ENCODE measurements at regions not wholly inside any gene's neighbourhood (a gene's known extent, or its start where the extent isn't known, plus 50 kb on each side); places are given as distances from the start of the nearest gene placed in this dataset.
"Not testable (repeated sequence)": the region's sequence is repeated elsewhere in the genome, so short reads cannot be mapped to it uniquely, and the experiment has no call there.

DNA sequence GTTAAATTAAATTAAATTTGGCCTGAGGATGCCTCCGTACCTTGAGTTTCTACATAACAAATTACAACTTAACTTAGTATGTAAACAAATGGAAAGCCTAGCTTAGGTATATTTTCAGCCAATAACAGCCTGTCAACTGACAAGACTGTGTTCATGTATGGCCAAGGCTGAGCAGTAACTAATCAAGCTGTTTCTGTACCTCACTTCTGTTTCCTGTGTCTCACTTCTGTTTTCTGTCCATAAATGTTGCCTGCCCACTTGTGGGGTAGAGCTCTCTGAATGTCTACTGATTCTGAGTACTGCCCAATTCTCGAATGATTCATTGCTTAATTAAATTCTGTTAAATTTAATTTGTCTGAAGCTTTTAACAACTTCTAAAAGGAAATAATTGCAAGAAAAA is 445.2 kb downstream of the PCDH11X start:
- 77% methylated on average over 2 of the region's 2 CpGs for WGBS
- ATAC-seq (no peak), DNase-seq (no peak)
- Histone ChIP-seq H3K27me3 (ENCODE audit: control insufficient read depth, insufficient read depth) (no peaks in the 10 kb centered on the region), H3K27ac (ENCODE audit: low read length) (no peak overlapping the region), H3K4me3 (ENCODE audit: low read length) (no peak overlapping the region), H3K4me1 (ENCODE audit: control insufficient read depth, insufficient read depth, low read length) (no peaks in the 10 kb centered on the region), H3K9me3 (ENCODE audit: control insufficient read depth, low read length) (no peaks in the 10 kb centered on the region)
- intact Hi-C loops (cut with DNase I): no loop called here

DNA sequence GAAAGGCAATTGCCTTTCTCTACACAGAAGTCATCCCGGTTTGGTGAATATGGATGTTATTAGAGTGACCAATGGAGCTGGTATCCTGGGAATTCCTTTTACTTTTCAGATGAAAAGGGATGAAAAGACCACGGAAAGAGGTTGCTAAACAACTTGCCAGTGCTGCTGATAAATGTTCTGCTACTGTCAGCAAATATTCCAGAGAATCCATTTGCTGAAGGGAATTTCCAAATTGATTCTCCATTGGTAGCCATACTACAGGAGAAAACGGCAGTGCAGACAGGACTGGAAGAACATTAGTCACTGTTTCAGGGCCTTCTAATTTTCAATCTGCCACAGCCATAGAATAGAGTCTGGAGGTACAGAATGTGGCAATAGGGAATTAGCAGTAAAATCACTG is 451.5 kb downstream of the PCDH11X start:
- H3K4me3 ChIP-seq (ENCODE audit: low read length): no peak overlapping the region
- WGBS: 60% methylated on average over 3 of the region's 3 CpGs
- no peaks in the 10 kb centered on the region for H3K4me1 ChIP-seq (ENCODE audit: control insufficient read depth, insufficient read depth, low read length)
- intact Hi-C loops (cut with DNase I): no loop called here
- ATAC-seq (no peak), DNase-seq (no peak)
- no peaks in the 10 kb centered on the region for H3K9me3 ChIP-seq (ENCODE audit: control insufficient read depth, low read length)
- H3K27me3 ChIP-seq (ENCODE audit: control insufficient read depth, insufficient read depth): no peaks in the 10 kb centered on the region
- no peak overlapping the region for H3K27ac ChIP-seq (ENCODE audit: low read length)

DNA sequence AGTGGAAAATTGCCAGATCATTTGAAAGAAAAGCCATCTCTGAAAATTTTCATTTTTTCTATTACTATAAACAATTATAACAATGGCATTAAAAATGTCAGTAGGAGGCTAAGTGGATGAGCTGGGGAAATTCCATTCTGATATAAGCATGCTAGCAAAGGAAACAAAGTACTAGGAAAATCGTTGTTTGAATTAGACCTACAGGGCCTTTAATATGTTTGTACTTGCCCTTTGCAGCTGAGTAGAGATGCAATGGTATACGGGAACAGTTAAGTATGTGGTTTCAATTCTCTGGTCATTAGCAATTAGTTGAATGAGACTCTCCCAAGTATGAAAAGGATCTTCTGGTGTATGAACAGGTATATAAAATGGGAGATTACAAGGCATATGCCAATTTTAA is 452.2 kb downstream of the PCDH11X start:
- ATAC-seq (no peak), DNase-seq (no peak)
- H3K9me3 ChIP-seq (ENCODE audit: control insufficient read depth, low read length): no peaks in the 10 kb centered on the region
- 63% methylated on average over 2 of the region's 2 CpGs for WGBS
- no peak overlapping the region for H3K4me3 ChIP-seq (ENCODE audit: low read length)
- no peaks in the 10 kb centered on the region for H3K27me3 ChIP-seq (ENCODE audit: control insufficient read depth, insufficient read depth)
- intact Hi-C loops (cut with DNase I): no loop called here
- no peak overlapping the region for H3K27ac ChIP-seq (ENCODE audit: low read length)
- H3K4me1 ChIP-seq (ENCODE audit: control insufficient read depth, insufficient read depth, low read length): no peaks in the 10 kb centered on the region

DNA sequence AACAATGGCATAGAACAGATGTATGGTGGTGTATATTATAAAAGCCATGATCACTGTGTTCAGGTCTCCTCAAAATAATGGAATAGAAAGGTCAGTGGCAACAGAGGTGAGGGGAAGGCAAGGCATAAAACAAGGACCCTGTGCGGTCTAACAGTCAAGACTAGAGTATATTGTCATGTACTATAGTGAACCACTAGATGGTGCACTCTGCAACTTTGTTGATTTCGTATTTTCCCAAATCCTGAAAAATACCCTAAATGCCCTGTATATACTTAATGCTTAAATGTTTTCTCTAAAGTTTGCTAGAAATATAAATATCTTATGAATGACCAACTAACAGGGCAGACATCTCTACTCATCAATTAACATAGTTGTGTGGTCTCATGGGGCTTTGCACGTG is 453.0 kb downstream of the PCDH11X start:
- no peak overlapping the region for H3K4me3 ChIP-seq (ENCODE audit: low read length)
- intact Hi-C loops (cut with DNase I): no loop called here
- ATAC-seq (no peak), DNase-seq (no peak)
- H3K27me3 ChIP-seq (ENCODE audit: control insufficient read depth, insufficient read depth): no peaks in the 10 kb centered on the region
- H3K4me1 ChIP-seq (ENCODE audit: control insufficient read depth, insufficient read depth, low read length): no peaks in the 10 kb centered on the region
- 73% methylated on average over 3 of the region's 3 CpGs for WGBS
- no peaks in the 10 kb centered on the region for H3K9me3 ChIP-seq (ENCODE audit: control insufficient read depth, low read length)
- no peak overlapping the region for H3K27ac ChIP-seq (ENCODE audit: low read length)

DNA sequence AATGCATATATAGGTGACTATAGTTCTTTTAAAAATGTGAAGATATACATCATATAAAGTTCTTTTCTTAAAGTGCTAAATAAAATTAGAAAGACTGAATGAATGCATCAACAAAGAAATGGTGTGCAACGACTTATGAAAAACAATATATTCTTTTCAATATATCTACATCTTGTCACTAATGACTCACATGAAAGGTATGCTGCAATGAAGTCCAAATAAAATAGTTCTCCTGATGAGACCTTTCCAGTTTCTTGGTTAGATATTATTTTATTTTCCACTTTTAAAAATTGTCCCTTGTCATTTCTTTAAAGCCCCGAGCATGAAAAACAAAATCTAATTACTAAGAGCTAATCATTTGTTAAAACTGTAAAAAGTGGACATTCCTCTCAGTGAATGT is 462.1 kb downstream of the PCDH11X start:
- Histone ChIP-seq H3K27me3 (ENCODE audit: control insufficient read depth, insufficient read depth) (no peaks in the 10 kb centered on the region), H3K4me1 (ENCODE audit: control insufficient read depth, insufficient read depth, low read length) (no peaks in the 10 kb centered on the region), H3K4me3 (ENCODE audit: low read length) (no peak overlapping the region), H3K27ac (ENCODE audit: low read length) (no peak overlapping the region), H3K9me3 (ENCODE audit: control insufficient read depth, low read length) (no peaks in the 10 kb centered on the region)
- no peak for DNase-seq
- 36% methylated on average over 2 of the region's 2 CpGs for WGBS
- intact Hi-C loops (cut with DNase I): no loop called here
- no peak for ATAC-seq

DNA sequence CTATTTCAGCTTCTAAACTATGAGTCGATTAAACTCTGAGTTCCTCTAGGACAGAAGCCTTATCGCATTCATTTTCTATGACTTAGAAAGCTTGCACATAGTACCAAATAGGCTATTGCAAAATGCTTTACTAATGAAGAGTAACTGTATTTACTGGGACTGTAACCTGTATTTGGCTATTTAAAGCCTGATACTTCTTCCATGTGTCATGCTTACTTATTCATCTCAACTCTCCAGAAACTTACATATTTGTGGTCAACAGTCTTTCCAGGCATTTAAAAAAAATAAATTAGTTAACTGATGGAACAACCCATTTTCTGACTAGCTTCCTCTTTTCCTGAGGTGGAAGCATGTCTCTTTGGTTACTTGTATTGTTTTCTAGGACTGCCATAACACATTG is 467.9 kb downstream of the PCDH11X start:
- intact Hi-C loops (cut with DNase I): no loop called here
- DNase-seq: no peak
- WGBS: 79% methylated on average over 2 of the region's 2 CpGs
- Histone ChIP-seq H3K9me3 (ENCODE audit: control insufficient read depth, low read length) (no peaks in the 10 kb centered on the region), H3K4me3 (ENCODE audit: low read length) (no peak overlapping the region), H3K4me1 (ENCODE audit: control insufficient read depth, insufficient read depth, low read length) (no peaks in the 10 kb centered on the region), H3K27me3 (ENCODE audit: control insufficient read depth, insufficient read depth) (no peaks in the 10 kb centered on the region), H3K27ac (ENCODE audit: low read length) (no peak overlapping the region)
- ATAC-seq: no peak

DNA sequence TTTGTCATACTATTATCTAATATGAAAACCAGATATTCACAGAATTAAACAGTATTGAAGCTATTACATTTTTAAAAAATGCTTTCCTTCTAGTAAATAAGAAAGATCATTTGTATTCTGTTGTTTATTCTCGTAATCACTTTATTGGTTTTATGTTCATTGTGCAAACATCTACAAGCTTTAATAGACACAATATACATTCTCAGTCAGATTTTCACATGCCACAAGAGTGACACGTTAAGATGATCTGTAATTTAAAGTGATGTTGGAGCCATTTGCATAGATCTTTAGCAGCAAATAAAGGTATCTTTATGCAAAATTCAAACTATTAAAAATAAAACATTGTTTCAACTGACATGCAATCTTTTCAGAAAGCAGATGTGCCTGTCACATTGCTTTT is 469.9 kb downstream of the PCDH11X start:
- Histone ChIP-seq H3K4me1 (ENCODE audit: control insufficient read depth, insufficient read depth, low read length) (no peaks in the 10 kb centered on the region), H3K27ac (ENCODE audit: low read length) (no peak overlapping the region), H3K4me3 (ENCODE audit: low read length) (no peak overlapping the region), H3K9me3 (ENCODE audit: control insufficient read depth, low read length) (no peaks in the 10 kb centered on the region), H3K27me3 (ENCODE audit: control insufficient read depth, insufficient read depth) (no peaks in the 10 kb centered on the region)
- 76% methylated on average over 2 of the region's 2 CpGs for WGBS
- DNase-seq: no peak
- intact Hi-C loops (cut with DNase I): no loop called here
- no peak for ATAC-seq

DNA sequence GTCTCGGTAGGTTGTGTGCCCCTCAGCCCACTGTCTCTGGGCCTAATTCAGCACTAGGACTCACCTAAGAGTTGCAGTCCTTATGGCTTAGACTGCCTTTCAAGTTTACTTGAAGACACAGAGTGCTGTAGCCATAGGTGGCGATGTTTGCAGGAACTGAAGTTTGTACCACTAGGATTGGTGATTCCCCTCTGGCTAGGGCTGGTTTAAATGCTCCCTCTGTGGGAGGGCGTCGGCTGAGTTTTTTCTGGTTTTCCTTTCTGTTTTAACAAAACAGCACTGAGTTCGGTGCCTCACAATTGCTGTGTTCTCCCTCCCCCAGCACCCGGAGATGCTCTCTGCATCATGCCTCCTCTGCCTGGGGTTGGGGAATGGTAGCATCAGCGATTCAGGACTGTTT is 480.9 kb downstream of the PCDH11X start:
- H3K27ac ChIP-seq (ENCODE audit: low read length): no peak overlapping the region
- intact Hi-C loops (cut with DNase I): no loop called here
- no peak overlapping the region for H3K4me3 ChIP-seq (ENCODE audit: low read length)
- DNase-seq (no peak), ATAC-seq (no peak)
- no peaks in the 10 kb centered on the region for H3K4me1 ChIP-seq (ENCODE audit: control insufficient read depth, insufficient read depth, low read length)
- H3K27me3 ChIP-seq (ENCODE audit: control insufficient read depth, insufficient read depth): no peaks in the 10 kb centered on the region
- no peaks in the 10 kb centered on the region for H3K9me3 ChIP-seq (ENCODE audit: control insufficient read depth, low read length)
- 87% methylated on average over 7 of the region's 7 CpGs for WGBS

DNA sequence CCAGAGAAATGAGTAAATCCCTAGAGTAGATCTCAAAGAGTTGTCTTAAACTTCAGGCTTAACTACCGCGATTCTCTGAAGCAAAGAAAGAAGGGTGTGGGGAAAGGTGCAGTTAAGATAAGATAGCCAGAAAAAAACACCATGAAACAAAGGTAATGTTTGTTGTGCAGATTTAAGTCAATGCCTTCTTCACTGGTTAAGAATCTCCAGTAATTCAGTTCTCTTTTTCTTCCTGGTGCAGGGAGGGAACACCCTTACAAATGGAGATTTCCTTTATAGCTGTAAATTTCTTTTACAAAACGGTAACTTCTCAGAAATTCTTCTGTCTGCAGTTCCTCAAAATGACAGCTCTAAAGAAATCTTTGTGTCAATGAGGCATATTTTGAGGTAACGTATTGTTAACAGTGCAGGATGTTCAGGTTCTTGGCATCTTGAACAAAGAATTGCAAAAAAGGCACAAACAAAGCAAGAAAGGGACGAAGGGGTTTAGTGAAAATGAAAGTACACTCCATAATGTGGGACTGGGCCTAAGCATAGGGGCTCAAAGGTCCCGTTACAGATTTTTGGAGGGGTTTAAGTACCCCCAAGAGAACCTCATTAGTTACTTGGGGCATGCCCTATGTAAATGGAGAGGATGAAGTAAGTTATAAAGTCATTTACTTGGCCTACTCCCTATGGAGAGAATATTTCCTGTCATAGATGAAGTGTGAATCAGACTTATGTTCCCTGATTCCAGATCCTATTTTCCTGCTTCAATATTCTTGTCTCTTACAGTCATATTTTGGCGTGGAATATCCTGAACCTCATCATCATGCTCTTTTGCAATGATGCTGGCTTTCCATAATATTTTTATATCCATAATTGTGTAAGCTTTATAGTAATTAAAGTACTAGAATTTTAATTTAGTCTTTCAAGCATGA is 492.0 kb downstream of the PCDH11X start:
- no peaks in the 10 kb centered on the region for H3K9me3 ChIP-seq (ENCODE audit: control insufficient read depth, low read length)
- WGBS: 28% methylated on average over 7 of the region's 7 CpGs
- no peak overlapping the region for H3K27ac ChIP-seq (ENCODE audit: low read length)
- H3K4me1 ChIP-seq (ENCODE audit: control insufficient read depth, insufficient read depth, low read length): no peaks in the 10 kb centered on the region
- no peaks in the 10 kb centered on the region for H3K27me3 ChIP-seq (ENCODE audit: control insufficient read depth, insufficient read depth)
- no peak overlapping the region for H3K4me3 ChIP-seq (ENCODE audit: low read length)
- DNase-seq (no peak), ATAC-seq (no peak)
- intact Hi-C loops (cut with DNase I): no loop called here

DNA sequence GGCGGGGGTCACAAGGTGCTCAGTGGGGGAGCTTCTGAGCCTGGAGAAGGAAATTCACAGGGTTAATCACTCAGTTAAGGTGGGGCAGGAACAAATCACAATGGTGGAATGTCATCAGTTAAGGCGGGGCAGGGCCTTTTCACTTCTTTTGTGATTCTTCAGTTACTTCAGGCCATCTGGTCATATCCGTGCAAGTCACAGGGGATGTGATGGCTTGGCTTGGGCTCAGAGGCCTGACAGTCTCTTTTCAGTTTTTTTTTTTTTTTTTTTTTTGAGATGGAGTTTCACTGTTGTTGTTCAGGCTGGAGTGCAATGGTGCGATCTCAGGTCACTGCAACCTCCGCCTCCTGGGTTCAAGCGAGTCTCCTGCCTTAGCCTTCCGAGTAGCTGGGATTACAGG is 499.4 kb downstream of the PCDH11X start:
- 88% methylated on average over 7 of the region's 7 CpGs for WGBS
- H3K4me1 ChIP-seq (ENCODE audit: control insufficient read depth, insufficient read depth, low read length); H3K4me3 ChIP-seq (ENCODE audit: low read length); DNase-seq; ATAC-seq; H3K27me3 ChIP-seq (ENCODE audit: control insufficient read depth, insufficient read depth); H3K27ac ChIP-seq (ENCODE audit: low read length); intact Hi-C loops (cut with DNase I); H3K9me3 ChIP-seq (ENCODE audit: control insufficient read depth, low read length): not testable (repeated sequence)

DNA sequence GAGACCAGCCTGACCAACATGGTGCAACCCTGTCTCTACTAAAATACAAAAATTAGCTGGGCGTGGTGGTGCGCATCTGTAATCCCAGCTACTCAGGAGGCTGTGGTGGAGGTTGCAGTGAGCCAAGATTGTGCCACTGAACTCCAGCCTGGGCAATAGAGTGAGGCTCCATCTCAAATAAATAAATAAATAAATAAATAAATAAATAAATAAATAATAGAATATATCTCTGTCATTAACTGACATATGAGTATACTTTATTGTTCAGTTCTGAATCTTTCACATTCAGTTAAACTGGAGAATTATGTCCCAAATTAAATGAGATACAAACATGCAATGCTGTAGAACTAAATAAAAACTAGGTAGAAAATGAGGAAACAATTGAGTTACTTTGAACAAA is 501.2 kb downstream of the PCDH11X start:
- H3K9me3 ChIP-seq (ENCODE audit: control insufficient read depth, low read length); DNase-seq; ATAC-seq; intact Hi-C loops (cut with DNase I); H3K4me3 ChIP-seq (ENCODE audit: low read length); H3K27me3 ChIP-seq (ENCODE audit: control insufficient read depth, insufficient read depth); H3K4me1 ChIP-seq (ENCODE audit: control insufficient read depth, insufficient read depth, low read length); H3K27ac ChIP-seq (ENCODE audit: low read length): not testable (repeated sequence)
- WGBS: 88% methylated on average over 2 of the region's 2 CpGs

DNA sequence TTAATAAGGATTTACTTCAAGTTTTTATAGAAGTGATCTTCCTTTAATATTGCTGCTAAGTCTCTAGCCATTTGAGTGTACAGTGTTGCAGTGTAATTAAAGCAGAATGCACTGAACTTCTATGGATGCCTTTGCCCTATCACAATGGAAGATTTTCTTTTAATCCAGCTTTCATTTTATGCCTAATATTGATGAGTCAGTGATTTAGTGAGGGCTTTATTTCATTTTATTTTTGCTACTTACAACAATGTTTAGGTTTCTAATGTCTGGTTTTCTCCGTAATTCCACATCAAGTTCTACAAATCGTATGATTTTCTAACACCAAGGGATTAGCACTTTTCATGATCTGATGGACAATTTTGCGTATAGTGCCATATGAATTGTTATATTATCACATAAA is 504.1 kb downstream of the PCDH11X start:
- Histone ChIP-seq H3K4me1 (ENCODE audit: control insufficient read depth, insufficient read depth, low read length) (no peaks in the 10 kb centered on the region), H3K9me3 (ENCODE audit: control insufficient read depth, low read length) (no peaks in the 10 kb centered on the region), H3K27me3 (ENCODE audit: control insufficient read depth, insufficient read depth) (no peaks in the 10 kb centered on the region), H3K4me3 (ENCODE audit: low read length) (no peak overlapping the region), H3K27ac (ENCODE audit: low read length) (no peak overlapping the region)
- WGBS: 84% methylated on average over 3 of the region's 3 CpGs
- no peak for ATAC-seq
- intact Hi-C loops (cut with DNase I): no loop called here
- no peak for DNase-seq
